HG02763 (cell line): ENCODE measurements at regions not wholly inside any gene's neighbourhood (a gene's known extent, or its start where the extent isn't known, plus 50 kb on each side); places are given as distances from the start of the nearest gene placed in this dataset.

Experiments
- ATAC-seq: cut with Tn5 transposase; IDR thresholded peaks from one replicate; pipeline ENCODE4 v1.9.1; 2021; ENCODE audit warnings: mild to moderate bottlenecking, moderate library complexity; ENCODE audit not compliant: unreplicated experiment

- ATAC-seq, result no peak
Measured at GRCh38 chr17:27240086-27240801, 53.7 kb upstream of the WSB1 start.

- ATAC-seq, result no peak
Measured at GRCh38 chr17:27240802-27241155, 53.1 kb upstream of the WSB1 start.

- ATAC-seq, result peak; percentile 41
Measured at GRCh38 chr17:27241346-27241946, 52.5 kb upstream of the WSB1 start.

- ATAC-seq, result no peak
Measured at GRCh38 chr17:27242951-27243350, 51.0 kb upstream of the WSB1 start.

DNA sequence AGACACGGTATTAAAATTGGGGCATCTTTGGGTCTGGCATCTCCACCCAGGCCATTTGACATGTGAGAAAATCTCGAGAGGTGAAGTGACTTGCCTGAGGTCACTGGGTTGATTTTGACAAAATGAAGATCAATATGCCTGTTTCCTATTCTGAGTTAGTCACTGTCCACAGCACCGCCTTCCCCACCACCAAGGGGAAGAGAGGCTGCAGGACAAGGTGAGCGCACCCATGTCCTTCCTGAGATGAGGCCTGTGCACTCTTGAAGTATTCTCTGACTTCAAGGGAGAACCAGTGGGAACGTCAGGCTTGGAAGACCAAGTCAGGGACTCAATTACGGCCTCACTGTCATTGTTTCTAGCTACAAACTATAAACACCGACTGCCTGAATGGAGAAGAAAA is 49.9 kb upstream of the WSB1 start:
- no peak for ATAC-seq
